ENCODE measurements at regions not wholly inside any gene's neighbourhood (a gene's known extent, or its start where the extent isn't known, plus 50 kb on each side); places are given as distances from the start of the nearest gene placed in this dataset.

GRCh38 chr1:232327899-232328298 lies 302.0 kb downstream of the SIPA1L2 start:
- no peak for TF ChIP-seq CTCF (IDR thresholded peaks at IDR 0.05)
- Histone ChIP-seq H3K27me3 (peaks cover 4% of the 10 kb centered on the region), H3K4me1 (ENCODE audit: control insufficient read depth in 1 of 2, insufficient read depth in 1 of 2, low read depth in 1 of 2, low read length in 1 of 2) (no peaks in the 10 kb centered on the region), H3K36me3 (no peaks in the 10 kb centered on the region), H3K9me3 (no peaks in the 10 kb centered on the region), H3K27ac (no peak overlapping the region), H3K4me3 (ENCODE audit: low read depth in 1 of 2, low read length in 1 of 2) (no peak overlapping the region)

- TF ChIP-seq CTCF (IDR thresholded peaks at IDR 0.05) = no peak
- no peaks in the 10 kb centered on the region for H3K4me1 ChIP-seq (ENCODE audit: control insufficient read depth in 1 of 2, insufficient read depth in 1 of 2, low read depth in 1 of 2, low read length in 1 of 2)
- H3K27ac ChIP-seq = no peak overlapping the region
- no peak overlapping the region for H3K4me3 ChIP-seq (ENCODE audit: low read depth in 1 of 2, low read length in 1 of 2)
- peaks cover 4% of the 10 kb centered on the region for H3K27me3 ChIP-seq
- no peaks in the 10 kb centered on the region for H3K36me3 ChIP-seq
- no peaks in the 10 kb centered on the region for H3K9me3 ChIP-seq
Observed at GRCh38 chr1:232327269-232327668, 302.7 kb downstream of the SIPA1L2 start.

GRCh38 chr1:232322162-232322734 lies 307.7 kb downstream of the SIPA1L2 start:
- Histone ChIP-seq H3K27ac (no peak overlapping the region), H3K27me3 (peaks cover 8% of the 10 kb centered on the region), H3K9me3 (no peaks in the 10 kb centered on the region), H3K4me1 (ENCODE audit: control insufficient read depth in 1 of 2, insufficient read depth in 1 of 2, low read depth in 1 of 2, low read length in 1 of 2) (no peaks in the 10 kb centered on the region), H3K36me3 (no peaks in the 10 kb centered on the region), H3K4me3 (ENCODE audit: low read depth in 1 of 2, low read length in 1 of 2) (no peak overlapping the region)
- TF ChIP-seq CTCF (IDR thresholded peaks at IDR 0.05) = no peak

- Histone ChIP-seq H3K27ac (no peak overlapping the region), H3K4me1 (ENCODE audit: control insufficient read depth in 1 of 2, insufficient read depth in 1 of 2, low read depth in 1 of 2, low read length in 1 of 2) (no peaks in the 10 kb centered on the region), H3K27me3 (peaks cover 5% of the 10 kb centered on the region), H3K36me3 (no peaks in the 10 kb centered on the region), H3K4me3 (ENCODE audit: low read depth in 1 of 2, low read length in 1 of 2) (no peak overlapping the region), H3K9me3 (no peaks in the 10 kb centered on the region)
- no peak for TF ChIP-seq CTCF (IDR thresholded peaks at IDR 0.05)
Observed at GRCh38 chr1:232319518-232320210, 310.3 kb downstream of the SIPA1L2 start.

- peaks cover 4% of the 10 kb centered on the region for H3K27me3 ChIP-seq
- no peaks in the 10 kb centered on the region for H3K4me1 ChIP-seq (ENCODE audit: control insufficient read depth in 1 of 2, insufficient read depth in 1 of 2, low read depth in 1 of 2, low read length in 1 of 2)
- H3K9me3 ChIP-seq = no peaks in the 10 kb centered on the region
- no peaks in the 10 kb centered on the region for H3K36me3 ChIP-seq
- TF ChIP-seq CTCF (IDR thresholded peaks at IDR 0.05) = no peak
- no peak overlapping the region for H3K27ac ChIP-seq
- H3K4me3 ChIP-seq (ENCODE audit: low read depth in 1 of 2, low read length in 1 of 2) = no peak overlapping the region
Observed at GRCh38 chr1:232319072-232319471, 310.9 kb downstream of the SIPA1L2 start.
